ENCODE measurements at regions not wholly inside any gene's neighbourhood (a gene's known extent, or its start where the extent isn't known, plus 50 kb on each side); places are given as distances from the start of the nearest gene placed in this dataset.

DNA sequence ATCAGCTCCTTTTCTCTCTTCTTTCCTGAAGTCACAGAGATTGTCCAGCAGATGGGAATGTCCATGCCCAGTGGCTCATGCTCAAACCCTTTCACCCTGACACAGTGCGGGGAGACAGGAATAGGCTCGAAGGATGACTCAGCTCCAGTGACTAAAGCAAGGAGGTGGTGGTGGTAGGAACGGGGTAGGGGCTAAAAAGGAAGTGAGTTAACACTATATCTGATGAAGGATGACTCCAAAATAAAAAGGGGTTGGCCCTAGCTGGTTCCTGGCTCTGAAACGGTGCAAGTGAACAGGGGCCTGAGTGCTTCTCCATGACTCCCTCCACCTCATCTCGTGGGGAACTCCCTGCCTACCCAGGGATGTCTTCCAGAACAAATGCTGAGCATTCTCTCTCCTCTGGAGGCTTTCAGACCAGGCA lies 167.4 kb upstream of the LPP start:
- H3K4me3 ChIP-seq, result no peak overlapping the region
- DNase-seq (ENCODE audit: low read depth in 1 of 2, low spot score in 1 of 2), result peak; percentile 36 to 70
- TF ChIP-seq MAFK (IDR thresholded peaks at IDR 0.05; ENCODE audit: partially characterized antibody), result peak; percentile 61
- no peak for TF ChIP-seq HDAC2 (IDR thresholded peaks at IDR 0.05)
- no peak for TF ChIP-seq ZSCAN20 (CRISPR knock-in tag; IDR thresholded peaks at IDR 0.05)
- TF ChIP-seq RAD21 (conservative IDR thresholded peaks at IDR 0.05 in 1 of 2, IDR thresholded peaks at IDR 0.05 in 1 of 2), result no peak
- TF ChIP-seq, protein P1, sequence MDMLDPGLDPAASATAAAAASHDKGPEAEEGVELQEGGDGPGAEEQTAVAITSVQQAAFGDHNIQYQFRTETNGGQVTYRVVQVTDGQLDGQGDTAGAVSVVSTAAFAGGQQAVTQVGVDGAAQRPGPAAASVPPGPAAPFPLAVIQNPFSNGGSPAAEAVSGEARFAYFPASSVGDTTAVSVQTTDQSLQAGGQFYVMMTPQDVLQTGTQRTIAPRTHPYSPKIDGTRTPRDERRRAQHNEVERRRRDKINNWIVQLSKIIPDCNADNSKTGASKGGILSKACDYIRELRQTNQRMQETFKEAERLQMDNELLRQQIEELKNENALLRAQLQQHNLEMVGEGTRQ (IDR thresholded peaks at IDR 0.05), result no peak
- no peak for TF ChIP-seq JUNB (IDR thresholded peaks at IDR 0.05)
- TF ChIP-seq BCL3 (IDR thresholded peaks at IDR 0.05), result no peak
- TF ChIP-seq JUN (IDR thresholded peaks at IDR 0.05), result no peak
- no peak for TF ChIP-seq TFCP2L1 (CRISPR knock-in tag; IDR thresholded peaks at IDR 0.05)
- no peak for TF ChIP-seq SREBF2 (IDR thresholded peaks at IDR 0.05)
- no peak for TF ChIP-seq NR3C1 (IDR thresholded peaks at IDR 0.05)
- no peak for TF ChIP-seq FOSL2 (IDR thresholded peaks at IDR 0.05)
- TF ChIP-seq FOSL2 (CRISPR knock-in tag; IDR thresholded peaks at IDR 0.05), result peak; percentile 68
- TF ChIP-seq, protein P2, sequence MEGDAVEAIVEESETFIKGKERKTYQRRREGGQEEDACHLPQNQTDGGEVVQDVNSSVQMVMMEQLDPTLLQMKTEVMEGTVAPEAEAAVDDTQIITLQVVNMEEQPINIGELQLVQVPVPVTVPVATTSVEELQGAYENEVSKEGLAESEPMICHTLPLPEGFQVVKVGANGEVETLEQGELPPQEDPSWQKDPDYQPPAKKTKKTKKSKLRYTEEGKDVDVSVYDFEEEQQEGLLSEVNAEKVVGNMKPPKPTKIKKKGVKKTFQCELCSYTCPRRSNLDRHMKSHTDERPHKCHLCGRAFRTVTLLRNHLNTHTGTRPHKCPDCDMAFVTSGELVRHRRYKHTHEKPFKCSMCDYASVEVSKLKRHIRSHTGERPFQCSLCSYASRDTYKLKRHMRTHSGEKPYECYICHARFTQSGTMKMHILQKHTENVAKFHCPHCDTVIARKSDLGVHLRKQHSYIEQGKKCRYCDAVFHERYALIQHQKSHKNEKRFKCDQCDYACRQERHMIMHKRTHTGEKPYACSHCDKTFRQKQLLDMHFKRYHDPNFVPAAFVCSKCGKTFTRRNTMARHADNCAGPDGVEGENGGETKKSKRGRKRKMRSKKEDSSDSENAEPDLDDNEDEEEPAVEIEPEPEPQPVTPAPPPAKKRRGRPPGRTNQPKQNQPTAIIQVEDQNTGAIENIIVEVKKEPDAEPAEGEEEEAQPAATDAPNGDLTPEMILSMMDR (IDR thresholded peaks at IDR 0.05), result no peak
- no peak for TF ChIP-seq TP53 (CRISPR knock-in tag; IDR thresholded peaks at IDR 0.05)
- TF ChIP-seq ESRRA (IDR thresholded peaks at IDR 0.05; ENCODE audit: borderline replicate concordance, low read length), result no peak
- no peak for TF ChIP-seq HOXB5 (CRISPR knock-in tag; IDR thresholded peaks at IDR 0.05)
- TF ChIP-seq GATA3 (IDR thresholded peaks at IDR 0.05; ENCODE audit: borderline replicate concordance), result peak; percentile 13; the same call in 1 of the 2 replicates
- 0 out of 2 replicates have a peak, but pooled peaks have one; percentile 35 for TF ChIP-seq MAX (IDR thresholded peaks at IDR 0.05)
- TF ChIP-seq BHLHE40 (IDR thresholded peaks at IDR 0.05; ENCODE audit: low read depth, low read length), result no peak
- TF ChIP-seq MAZ (IDR thresholded peaks at IDR 0.05; ENCODE audit: borderline replicate concordance, low read depth, low read length), result no peak
- TF ChIP-seq PHF8 (IDR thresholded peaks at IDR 0.05; ENCODE audit: borderline replicate concordance, low read depth), result no peak
- TF ChIP-seq CBX8 (IDR thresholded peaks at IDR 0.05), result no peak
- no peak for TF ChIP-seq FOSB (CRISPR knock-in tag; IDR thresholded peaks at IDR 0.05)
- TF ChIP-seq KDM5A (IDR thresholded peaks at IDR 0.05), result no peak
- no peak for TF ChIP-seq ZC3H11A (IDR thresholded peaks at IDR 0.05)
- no peak for TF ChIP-seq ZNF302 (CRISPR knock-in tag; IDR thresholded peaks at IDR 0.05)

DNA sequence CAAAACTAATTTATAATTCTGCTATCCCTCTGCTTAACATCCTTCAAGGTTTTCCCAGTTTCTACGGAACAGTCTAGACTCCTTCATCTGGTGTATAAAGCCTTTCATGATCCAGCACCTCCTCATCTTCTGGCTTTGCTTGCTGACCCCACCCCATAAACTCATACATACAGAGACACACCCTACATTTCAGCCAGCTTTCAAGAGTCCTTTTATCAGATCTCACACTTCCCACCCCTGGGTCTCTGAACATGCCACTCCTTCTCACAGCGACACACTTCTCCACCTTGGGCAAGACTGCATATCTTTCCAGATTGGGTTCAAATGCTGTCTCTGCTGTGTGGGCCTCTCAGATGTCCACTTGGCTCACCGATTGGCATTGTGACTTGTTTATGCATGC lies 166.8 kb upstream of the LPP start:
- Histone ChIP-seq H3K27ac (peak overlapping the region; percentile 62 to 72), H3K9me3 (no peaks in the 10 kb centered on the region), H3K4me3 (no peak overlapping the region), H3K4me1 (peaks cover 19% of the 10 kb centered on the region), H3K4me2 (peak overlapping the region; percentile 59)
- ATAC-seq (no peak), DNase-seq (ENCODE audit: low read depth in 1 of 2, low spot score in 1 of 2) (no peak), FAIRE-seq (no peak)
- POLR2A ChIA-PET, result no interaction called here
- 91% methylated on average over 3 of the region's 3 CpGs for WGBS (ENCODE audit: missing lambda C conversion rate)
- CTCF ChIA-PET, result no interaction called here
- no peak for TF ChIP-seq NPAS2 (CRISPR knock-in tag; IDR thresholded peaks at IDR 0.05; ENCODE audit: borderline replicate concordance)
- TF ChIP-seq, protein P3, sequence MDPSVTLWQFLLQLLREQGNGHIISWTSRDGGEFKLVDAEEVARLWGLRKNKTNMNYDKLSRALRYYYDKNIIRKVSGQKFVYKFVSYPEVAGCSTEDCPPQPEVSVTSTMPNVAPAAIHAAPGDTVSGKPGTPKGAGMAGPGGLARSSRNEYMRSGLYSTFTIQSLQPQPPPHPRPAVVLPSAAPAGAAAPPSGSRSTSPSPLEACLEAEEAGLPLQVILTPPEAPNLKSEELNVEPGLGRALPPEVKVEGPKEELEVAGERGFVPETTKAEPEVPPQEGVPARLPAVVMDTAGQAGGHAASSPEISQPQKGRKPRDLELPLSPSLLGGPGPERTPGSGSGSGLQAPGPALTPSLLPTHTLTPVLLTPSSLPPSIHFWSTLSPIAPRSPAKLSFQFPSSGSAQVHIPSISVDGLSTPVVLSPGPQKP (IDR thresholded peaks at IDR 0.05; ENCODE audit: low read depth, low read length), result no peak
- no peak for TF ChIP-seq FOSB (CRISPR knock-in tag; IDR thresholded peaks at IDR 0.05)
- no peak for TF ChIP-seq E2F6 (IDR thresholded peaks at IDR 0.05; ENCODE audit: borderline replicate concordance, low read depth)
- TF ChIP-seq RCOR1 (IDR thresholded peaks at IDR 0.05; ENCODE audit: low read depth, low read length), result no peak
- no peak for TF ChIP-seq POLR2AphosphoS2 (conservative IDR thresholded peaks at IDR 0.05; ENCODE audit: low read length)
- TF ChIP-seq RARB (CRISPR knock-in tag; IDR thresholded peaks at IDR 0.05), result no peak
- no peak for TF ChIP-seq MAX (IDR thresholded peaks at IDR 0.05)
- TF ChIP-seq, protein P4, sequence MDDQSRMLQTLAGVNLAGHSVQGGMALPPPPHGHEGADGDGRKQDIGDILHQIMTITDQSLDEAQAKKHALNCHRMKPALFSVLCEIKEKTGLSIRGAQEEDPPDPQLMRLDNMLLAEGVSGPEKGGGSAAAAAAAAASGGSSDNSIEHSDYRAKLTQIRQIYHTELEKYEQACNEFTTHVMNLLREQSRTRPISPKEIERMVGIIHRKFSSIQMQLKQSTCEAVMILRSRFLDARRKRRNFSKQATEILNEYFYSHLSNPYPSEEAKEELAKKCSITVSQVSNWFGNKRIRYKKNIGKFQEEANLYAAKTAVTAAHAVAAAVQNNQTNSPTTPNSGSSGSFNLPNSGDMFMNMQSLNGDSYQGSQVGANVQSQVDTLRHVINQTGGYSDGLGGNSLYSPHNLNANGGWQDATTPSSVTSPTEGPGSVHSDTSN (IDR thresholded peaks at IDR 0.05), result no peak
- no peak for TF ChIP-seq CHD4 (IDR thresholded peaks at IDR 0.05; ENCODE audit: borderline replicate concordance)

More for the DNA sequence above, 167.4 kb upstream of the LPP start:
- H3K4me2 ChIP-seq, result peak overlapping the region; percentile 59
- FAIRE-seq (no peak), ATAC-seq (peak; percentile 96 to 97)
- H3K9me3 ChIP-seq, result no peaks in the 10 kb centered on the region
- WGBS (ENCODE audit: missing lambda C conversion rate), result 7% methylated on average over 5 of the region's 5 CpGs
- H3K27ac ChIP-seq, result peak overlapping the region; percentile 62 to 72
- H3K4me1 ChIP-seq, result peaks cover 19% of the 10 kb centered on the region
- CTCF ChIA-PET, result no interaction called here
- POLR2A ChIA-PET, result no interaction called here

Data from A549 (cell line).